OCI-LY7 (cell line): ENCODE measurements at regions not wholly inside any gene's neighbourhood (a gene's known extent, or its start where the extent isn't known, plus 50 kb on each side); places are given as distances from the start of the nearest gene placed in this dataset.

ENCODE experiments used
- BruUV-seq: library from RNA; stranded (reverse); fragments of 400-500 nt; replicated peaks from 2 replicates; lab custom pipeline; 2021; lab: Mats Ljungman, UMichigan
- CTCF ChIA-PET: fragments of 300-600 bp; sonication (Branson Sonifier 250); formaldehyde crosslinking; loops from one replicate; lab custom pipeline; 2022; ENCODE audit warnings: antibody characterized with exemption; ENCODE audit not compliant: unreplicated experiment; lab: Charles Lee
- POLR2A ChIA-PET: fragments of 300-600 bp; sonication (Branson Sonifier 250); formaldehyde crosslinking; loops from one replicate; lab custom pipeline; 2022; ENCODE audit warnings: antibody characterized with exemption; lab: Charles Lee
- DNase-seq: peaks from one replicate; pipeline ENCODE4 v3.0.0-alpha.2; 2015; ENCODE audit warnings: low spot score
- H2AFZ ChIP-seq: fragments of 200-600 bp; sonication (generic), shearing (Covaris generic); 2 replicates; pipeline ENCODE4 v1.6.1; 2014; ENCODE audit warnings: mild to moderate bottlenecking, antibody characterized with exemption, low read length, moderate library complexity
- H3K27ac ChIP-seq: fragments of 200-600 bp; sonication (generic); 2 replicates; pipeline ENCODE4 v1.5.1; 2014; ENCODE audit warnings: mixed run types, low read depth, mild to moderate bottlenecking, moderate library complexity, low read length, inconsistent platforms; ENCODE audit not compliant: poor library complexity, severe bottlenecking
- H3K36me3 ChIP-seq: fragments of 200-600 bp; sonication (generic); 2 replicates; pipeline ENCODE4 v1.6.1; 2014; ENCODE audit warnings: mild to moderate bottlenecking, antibody characterized with exemption, low read length, moderate library complexity, mixed read lengths; ENCODE audit not compliant: insufficient read depth
- H3K4me1 ChIP-seq: fragments of 200-600 bp; sonication (generic); 2 replicates; pipeline ENCODE4 v1.5.1; 2014; ENCODE audit warnings: mild to moderate bottlenecking, low read length; ENCODE audit not compliant: insufficient read depth, poor library complexity, severe bottlenecking
- H3K4me2 ChIP-seq: fragments of 200-600 bp; sonication (generic); 2 replicates; pipeline ENCODE4 v1.6.1; 2014; ENCODE audit warnings: mild to moderate bottlenecking, low read length
- H3K4me3 ChIP-seq: fragments of 200-600 bp; sonication (generic); 2 replicates; pipeline ENCODE4 v1.5.1; 2014; ENCODE audit warnings: mild to moderate bottlenecking, low read depth, low read length; ENCODE audit not compliant: poor library complexity, severe bottlenecking
- H3K79me2 ChIP-seq: fragments of 200-600 bp; sonication (generic); 2 replicates; pipeline ENCODE4 v1.6.1; 2016; ENCODE audit warnings: low read depth, mild to moderate bottlenecking, low read length, moderate library complexity, mixed read lengths; ENCODE audit not compliant: insufficient read depth
- H3K9me2 ChIP-seq: fragments of 200-600 bp; sonication (generic); 2 replicates; pipeline ENCODE4 v1.6.1; 2016; ENCODE audit warnings: mild to moderate bottlenecking, low read length, mixed read lengths; ENCODE audit not compliant: insufficient read depth
- H3K9me3 ChIP-seq: fragments of 200-600 bp; sonication (generic); 2 replicates; pipeline ENCODE4 v1.6.1; 2014; ENCODE audit warnings: mild to moderate bottlenecking, mixed run types, low read length, mixed read lengths
- H4K20me1 ChIP-seq: fragments of 200-600 bp; sonication (generic); 2 replicates; pipeline ENCODE4 v1.6.1; 2014; ENCODE audit warnings: mild to moderate bottlenecking, antibody characterized with exemption, low read length, moderate library complexity, mixed read lengths; ENCODE audit not compliant: insufficient read depth
- EZH2phosphoT487 ChIP-seq: fragments of 200-600 bp; sonication (generic); IDR thresholded peaks from 2 replicates; pipeline ENCODE4 v1.6.1; 2018; ENCODE audit warnings: low read depth, borderline replicate concordance, mild to moderate bottlenecking, mixed run types, antibody characterized with exemption, low read length, moderate library complexity, mixed read lengths
- intact Hi-C: fragments of 100-400 bp; cut with micrococcal nuclease; formaldehyde crosslinking; loops from one replicate; pipeline ENCODE4 v1.10.0; 2022; ENCODE audit not compliant: unreplicated experiment
- TF ChIP-seq, protein P1 (sequence below): fragments of 200-600 bp; sonication (generic); conservative IDR thresholded peaks from 2 replicates; pipeline ENCODE4 v1.5.1; 2014; ENCODE audit warnings: mild to moderate bottlenecking, antibody characterized with exemption, low read length, moderate library complexity, mixed read lengths

DNA sequence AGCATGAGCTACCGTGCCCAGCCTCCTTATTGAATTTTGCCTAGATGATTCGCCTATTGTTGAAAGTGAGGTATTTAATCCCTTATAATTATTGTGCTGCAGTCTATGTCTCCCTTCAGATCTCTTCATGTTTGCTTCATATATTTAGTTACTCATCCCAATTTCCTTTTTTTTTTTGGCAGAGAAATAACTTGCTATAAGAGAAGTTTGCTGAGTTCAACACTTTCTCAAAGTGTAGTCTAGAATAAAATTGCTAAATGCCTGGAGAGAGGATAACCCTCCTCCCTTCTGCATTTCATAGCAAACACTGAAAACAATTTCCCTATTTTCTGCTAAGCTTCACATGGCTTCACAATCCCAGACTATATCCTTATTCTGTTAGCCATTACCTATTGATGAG, 136.6 kb upstream of the CD180 start:
- no peaks in the 10 kb centered on the region for H3K9me3 ChIP-seq
- POLR2A ChIA-PET = no interaction called here
- no peak for TF ChIP-seq EZH2phosphoT487
- TF ChIP-seq, protein P1, sequence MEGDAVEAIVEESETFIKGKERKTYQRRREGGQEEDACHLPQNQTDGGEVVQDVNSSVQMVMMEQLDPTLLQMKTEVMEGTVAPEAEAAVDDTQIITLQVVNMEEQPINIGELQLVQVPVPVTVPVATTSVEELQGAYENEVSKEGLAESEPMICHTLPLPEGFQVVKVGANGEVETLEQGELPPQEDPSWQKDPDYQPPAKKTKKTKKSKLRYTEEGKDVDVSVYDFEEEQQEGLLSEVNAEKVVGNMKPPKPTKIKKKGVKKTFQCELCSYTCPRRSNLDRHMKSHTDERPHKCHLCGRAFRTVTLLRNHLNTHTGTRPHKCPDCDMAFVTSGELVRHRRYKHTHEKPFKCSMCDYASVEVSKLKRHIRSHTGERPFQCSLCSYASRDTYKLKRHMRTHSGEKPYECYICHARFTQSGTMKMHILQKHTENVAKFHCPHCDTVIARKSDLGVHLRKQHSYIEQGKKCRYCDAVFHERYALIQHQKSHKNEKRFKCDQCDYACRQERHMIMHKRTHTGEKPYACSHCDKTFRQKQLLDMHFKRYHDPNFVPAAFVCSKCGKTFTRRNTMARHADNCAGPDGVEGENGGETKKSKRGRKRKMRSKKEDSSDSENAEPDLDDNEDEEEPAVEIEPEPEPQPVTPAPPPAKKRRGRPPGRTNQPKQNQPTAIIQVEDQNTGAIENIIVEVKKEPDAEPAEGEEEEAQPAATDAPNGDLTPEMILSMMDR = no peak
- no peak overlapping the region for H3K4me2 ChIP-seq
- H3K4me1 ChIP-seq = no peaks in the 10 kb centered on the region
- H4K20me1 ChIP-seq = no peaks in the 10 kb centered on the region
- H2AFZ ChIP-seq = no peak overlapping the region
- H3K4me3 ChIP-seq = no peak overlapping the region
- H3K27ac ChIP-seq = no peak overlapping the region
- H3K9me2 ChIP-seq = no peaks in the 10 kb centered on the region
- H3K79me2 ChIP-seq = no peaks in the 10 kb centered on the region
- no peak for DNase-seq
- no TSS peak for BruUV-seq
- H3K36me3 ChIP-seq = no peaks in the 10 kb centered on the region
- CTCF ChIA-PET = no interaction called here
- intact Hi-C loops = no loop called here

DNA sequence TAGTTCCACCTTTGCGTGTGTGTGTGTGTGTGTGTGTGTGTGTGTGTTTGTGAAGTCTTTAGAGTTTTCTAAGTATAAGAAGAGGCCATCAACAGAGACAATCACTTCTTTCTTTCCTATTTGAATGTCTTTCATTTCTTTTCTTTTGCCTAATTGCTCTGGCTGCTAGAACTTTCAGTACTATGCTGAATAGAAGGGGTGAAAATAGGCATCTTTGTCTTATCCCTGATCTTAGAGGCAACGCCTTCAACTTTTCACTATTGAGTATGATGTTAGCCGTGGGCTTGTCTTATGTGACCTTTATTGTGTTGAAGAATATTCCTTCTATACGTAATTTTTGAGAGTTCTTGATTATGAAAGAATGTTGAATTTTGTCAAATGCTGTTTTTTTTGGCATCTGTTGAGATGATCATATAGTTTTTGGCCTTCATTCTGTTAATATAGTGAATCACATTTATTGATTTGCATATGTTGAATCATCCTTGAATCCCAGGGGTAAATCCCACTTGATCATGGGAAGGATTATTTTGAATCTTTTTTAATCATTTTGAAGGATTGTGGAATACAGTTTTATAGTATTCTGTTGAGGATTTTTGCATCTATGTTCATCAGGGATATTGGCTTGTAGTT, 134.8 kb upstream of the CD180 start:
- BruUV-seq = no TSS peak
- CTCF ChIA-PET = no interaction called here
- POLR2A ChIA-PET = no interaction called here
- intact Hi-C loops = no loop called here
- H3K9me2 ChIP-seq = no peaks in the 10 kb centered on the region
- no peak overlapping the region for H3K4me3 ChIP-seq
- no peak for DNase-seq
- no peaks in the 10 kb centered on the region for H4K20me1 ChIP-seq
- no peaks in the 10 kb centered on the region for H3K79me2 ChIP-seq
- no peak for TF ChIP-seq EZH2phosphoT487
- TF ChIP-seq, protein P1 = no peak
- no peaks in the 10 kb centered on the region for H3K4me1 ChIP-seq
- no peaks in the 10 kb centered on the region for H3K36me3 ChIP-seq
- H3K27ac ChIP-seq = no peak overlapping the region
- no peak overlapping the region for H2AFZ ChIP-seq
- no peak overlapping the region for H3K4me2 ChIP-seq
- H3K9me3 ChIP-seq = no peaks in the 10 kb centered on the region

DNA sequence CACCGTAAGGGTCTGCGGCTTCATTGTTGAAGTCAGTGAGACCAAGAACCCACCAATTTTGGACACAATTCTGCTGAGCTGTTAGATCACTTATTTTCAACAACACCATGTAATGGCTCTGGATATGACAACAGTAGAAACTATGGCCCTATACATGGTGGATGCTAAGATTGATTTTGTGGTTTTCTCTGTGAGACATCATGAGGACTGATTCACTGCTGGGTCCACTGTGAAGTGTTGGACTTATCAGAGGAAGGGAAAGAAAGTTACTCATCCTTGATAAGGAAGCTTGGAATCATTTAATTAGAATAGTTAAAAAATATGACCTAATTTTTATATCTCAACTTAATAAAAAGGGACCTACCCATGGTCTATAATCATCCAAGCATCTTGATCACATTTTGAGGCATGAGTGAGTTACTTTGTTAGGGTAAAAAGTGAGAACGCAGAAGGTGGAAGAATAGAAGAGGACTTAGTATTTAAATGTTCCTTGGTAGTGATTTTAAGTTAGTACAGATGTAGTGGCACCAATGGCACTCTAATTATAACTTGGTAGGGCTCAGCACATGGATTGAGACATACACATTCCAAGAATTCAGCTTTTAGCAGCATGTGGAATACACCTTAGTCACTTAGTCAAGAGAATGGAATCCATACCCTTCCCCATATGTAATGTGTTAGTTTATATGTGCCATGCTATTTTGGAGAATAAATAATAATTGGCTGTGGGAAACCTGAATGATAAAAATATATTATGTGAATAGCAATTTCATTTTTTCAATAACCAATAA, 123.5 kb upstream of the CD180 start:
- Histone ChIP-seq H4K20me1 (no peaks in the 10 kb centered on the region), H3K9me2 (no peaks in the 10 kb centered on the region), H3K79me2 (no peaks in the 10 kb centered on the region), H2AFZ (no peak overlapping the region), H3K27ac (no peak overlapping the region), H3K36me3 (no peaks in the 10 kb centered on the region), H3K9me3 (no peaks in the 10 kb centered on the region), H3K4me2 (no peak overlapping the region), H3K4me1 (no peaks in the 10 kb centered on the region), H3K4me3 (no peak overlapping the region)
- intact Hi-C loops = no loop called here
- POLR2A ChIA-PET = interaction anchor here (2.1 kb wide), 1 partner anchor 14 kb away, joined by 5 read pairs; no protein-coding TSS in a partner anchor
- CTCF ChIA-PET = no interaction called here
- BruUV-seq = no TSS peak
- no peak for TF ChIP-seq EZH2phosphoT487
- TF ChIP-seq, protein P1 = no peak
- DNase-seq = no peak
